Subcutaneous abdominal adipose tissue (tissue), 5 donors: ENCODE measurements at regions not wholly inside any gene's neighbourhood (a gene's known extent, or its start where the extent isn't known, plus 50 kb on each side); places are given as distances from the start of the nearest gene placed in this dataset.

Experiments
- H3K27ac ChIP-seq: one replicate; pipeline ENCODE4 v1.7.0; 2013; ENCODE audit warnings: low read depth, mild to moderate bottlenecking, inconsistent platforms, low read length, moderate library complexity
- H3K27me3 ChIP-seq, 5 donors: one replicate each; pipeline ENCODE4 v1.7.0; 2013; ENCODE audit warnings: low read length in 5 of 5, inconsistent platforms in 1 of 5; ENCODE audit not compliant: control insufficient read depth in 5 of 5, insufficient read depth in 4 of 5
- H3K36me3 ChIP-seq, 5 donors: one replicate each; pipeline ENCODE4 v1.7.0; 2013; ENCODE audit warnings: low read length in 5 of 5; ENCODE audit not compliant: control insufficient read depth in 5 of 5, insufficient read depth in 5 of 5
- H3K4me1 ChIP-seq, 5 donors: one replicate each; pipeline ENCODE4 v1.7.0; 2013; ENCODE audit warnings: low read length in 5 of 5, mild to moderate bottlenecking in 3 of 5, moderate library complexity in 1 of 5; ENCODE audit not compliant: control insufficient read depth in 5 of 5, insufficient read depth in 5 of 5
- H3K4me3 ChIP-seq, 5 donors: one replicate each; pipeline ENCODE4 v1.7.0; 2013; ENCODE audit warnings: low read length in 5 of 5, low read depth in 1 of 5
- H3K9ac ChIP-seq, 5 donors: one replicate each; pipeline ENCODE4 v1.7.0; 2013; ENCODE audit warnings: low read length in 5 of 5, mild to moderate bottlenecking in 4 of 5, moderate library complexity in 3 of 5
- H3K9me3 ChIP-seq, 5 donors: one replicate each; pipeline ENCODE4 v1.7.0; 2013; ENCODE audit warnings: low read length in 5 of 5; ENCODE audit not compliant: control insufficient read depth in 5 of 5
- donor health status: healthy.
- donor health status: healthy.
- donor health status: healthy.
- donor health status: healthy.
- donor health status: healthy.

GRCh38 chr3:152574461-152575079 is 260.4 kb upstream of the P2RY1 start:
- Histone ChIP-seq H3K9ac (no peak overlapping the region), H3K27ac (no peak overlapping the region), H3K9me3 (no peaks in the 10 kb centered on the region), H3K4me1 (peaks cover 0 to 15% (median 0%) of the 10 kb centered on the region in 5 donors), H3K27me3 (no peaks in the 10 kb centered on the region), H3K4me3 (no peak overlapping the region), H3K36me3 (no peaks in the 10 kb centered on the region)

DNA sequence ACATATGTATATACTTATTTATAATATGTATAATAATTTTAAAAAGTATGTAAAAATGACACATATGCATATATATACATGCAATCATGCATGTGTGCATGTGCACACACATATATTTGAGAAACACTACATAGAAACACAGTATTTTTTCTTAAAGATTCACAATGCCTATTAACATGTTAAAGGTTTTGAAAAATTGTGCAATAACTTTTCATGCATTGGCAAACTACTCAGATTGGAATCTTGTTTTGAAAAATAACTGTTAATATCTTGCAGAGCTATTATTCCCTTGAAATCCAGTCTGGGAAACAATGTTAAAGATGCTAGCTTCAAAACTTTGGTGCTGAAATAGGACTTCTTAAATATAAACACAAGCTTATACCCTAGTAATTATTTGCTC is 256.2 kb upstream of the P2RY1 start:
- Histone ChIP-seq H3K4me1 (peaks cover under 1 to 18% (median 3%) of the 10 kb centered on the region in 5 donors), H3K9me3 (no peaks in the 10 kb centered on the region), H3K27me3 (no peaks in the 10 kb centered on the region), H3K36me3 (no peaks in the 10 kb centered on the region), H3K4me3 (no peak overlapping the region), H3K9ac (no peak overlapping the region), H3K27ac (no peak overlapping the region)

DNA sequence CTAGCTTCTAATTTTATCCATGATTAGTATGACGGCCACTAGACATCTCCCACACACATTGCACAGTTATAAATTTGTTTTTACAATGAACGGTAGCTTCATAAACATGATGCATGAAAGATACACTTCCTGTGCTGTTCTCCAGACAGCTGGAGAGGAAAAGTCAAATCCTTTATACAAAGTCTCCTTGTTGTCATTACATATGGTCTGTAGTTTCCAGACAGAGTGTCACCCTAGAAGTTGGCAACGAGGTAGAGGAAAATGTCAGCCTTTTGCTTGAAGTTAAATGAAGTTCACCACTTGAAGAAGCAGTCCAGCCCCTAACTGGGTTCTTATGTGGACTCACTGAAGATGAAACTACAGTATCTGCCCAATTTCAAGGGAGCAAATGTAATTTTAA is 253.0 kb upstream of the P2RY1 start:
- Histone ChIP-seq H3K4me1 (peaks cover 5 to 23% (median 10%) of the 10 kb centered on the region in 5 donors), H3K9ac (no peak overlapping the region), H3K36me3 (no peaks in the 10 kb centered on the region), H3K27me3 (no peaks in the 10 kb centered on the region), H3K4me3 (no peak overlapping the region), H3K9me3 (no peaks in the 10 kb centered on the region), H3K27ac (no peak overlapping the region)

GRCh38 chr3:152583963-152584362 is 251.0 kb upstream of the P2RY1 start:
- Histone ChIP-seq H3K9ac (no peak overlapping the region), H3K4me3 (no peak overlapping the region), H3K9me3 (no peaks in the 10 kb centered on the region), H3K36me3 (no peaks in the 10 kb centered on the region), H3K27me3 (no peaks in the 10 kb centered on the region), H3K27ac (no peak overlapping the region), H3K4me1 (peaks cover 5 to 20% (median 10%) of the 10 kb centered on the region in 5 donors)

- no peaks in the 10 kb centered on the region for H3K36me3 ChIP-seq
- H3K9ac ChIP-seq = no peak overlapping the region
- H3K27ac ChIP-seq = no peak overlapping the region
- H3K27me3 ChIP-seq = no peaks in the 10 kb centered on the region
- no peak overlapping the region for H3K4me3 ChIP-seq
- H3K4me1 ChIP-seq = peaks cover 5 to 17% (median 10%) of the 10 kb centered on the region in 5 donors
- no peaks in the 10 kb centered on the region for H3K9me3 ChIP-seq
Measured at GRCh38 chr3:152586974-152587373, 248.0 kb upstream of the P2RY1 start.

GRCh38 chr3:152587861-152588260 is 247.1 kb upstream of the P2RY1 start:
- Histone ChIP-seq H3K36me3 (no peaks in the 10 kb centered on the region), H3K27ac (no peak overlapping the region), H3K4me1 (peaks cover 5 to 17% (median 10%) of the 10 kb centered on the region in 5 donors), H3K9ac (no peak overlapping the region), H3K27me3 (no peaks in the 10 kb centered on the region), H3K9me3 (no peaks in the 10 kb centered on the region), H3K4me3 (no peak overlapping the region)

DNA sequence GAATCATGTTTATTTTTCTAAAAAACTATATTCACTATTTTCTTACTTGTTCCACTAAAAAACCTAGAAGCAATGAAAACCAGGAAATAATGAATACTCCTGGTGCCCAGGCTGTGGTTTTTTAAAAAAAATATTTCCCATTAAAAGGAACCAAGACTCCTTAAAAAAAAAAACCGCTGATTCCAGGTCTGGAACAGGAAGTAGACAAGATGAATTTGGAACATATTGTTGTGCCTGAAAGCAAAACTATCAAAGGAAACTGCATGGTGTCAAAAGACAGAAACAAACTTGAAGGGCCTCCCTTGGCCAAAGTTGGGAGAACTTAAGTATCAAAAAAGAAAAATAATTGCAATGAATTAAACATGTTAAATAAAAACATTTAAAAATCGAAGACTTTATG is 245.3 kb upstream of the P2RY1 start:
- H3K4me1 ChIP-seq = peaks cover 0 to 5% (median 2%) of the 10 kb centered on the region in 5 donors
- H3K36me3 ChIP-seq = no peaks in the 10 kb centered on the region
- H3K27ac ChIP-seq = no peak overlapping the region
- no peak overlapping the region for H3K9ac ChIP-seq
- H3K9me3 ChIP-seq = no peaks in the 10 kb centered on the region
- H3K4me3 ChIP-seq = no peak overlapping the region
- H3K27me3 ChIP-seq = no peaks in the 10 kb centered on the region

- Histone ChIP-seq H3K4me1 (peaks cover 0 to 10% (median 7%) of the 10 kb centered on the region in 5 donors), H3K27me3 (no peaks in the 10 kb centered on the region), H3K4me3 (no peak overlapping the region), H3K9ac (no peak overlapping the region), H3K9me3 (no peaks in the 10 kb centered on the region), H3K36me3 (no peaks in the 10 kb centered on the region), H3K27ac (no peak overlapping the region)
Measured at GRCh38 chr3:152591515-152591914, 243.4 kb upstream of the P2RY1 start.

DNA sequence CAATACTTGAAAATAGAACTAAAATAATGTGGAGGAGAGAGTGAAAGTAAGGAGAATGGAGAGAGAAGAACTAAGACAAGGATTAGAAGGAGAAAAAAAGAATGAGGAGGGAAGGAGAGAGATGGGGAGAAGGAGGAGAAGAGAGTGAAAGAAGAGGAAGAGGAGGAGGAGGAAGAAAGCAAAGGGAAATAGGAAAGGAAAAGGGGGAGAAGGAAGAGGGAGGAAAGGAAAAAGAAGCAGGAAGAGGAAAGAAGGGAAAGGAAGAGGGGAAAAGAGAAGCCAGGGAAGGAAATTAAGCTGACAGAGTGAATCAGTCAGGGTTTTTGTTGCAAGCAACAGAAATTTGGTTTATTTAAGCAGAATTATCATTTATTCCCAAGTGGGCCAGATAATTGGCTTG is 241.7 kb upstream of the P2RY1 start:
- H3K4me3 ChIP-seq = no peak overlapping the region
- no peak overlapping the region for H3K27ac ChIP-seq
- H3K36me3 ChIP-seq = no peaks in the 10 kb centered on the region
- peaks cover 0 to 15% (median 11%) of the 10 kb centered on the region in 5 donors for H3K4me1 ChIP-seq
- H3K9me3 ChIP-seq = no peaks in the 10 kb centered on the region
- H3K27me3 ChIP-seq = no peaks in the 10 kb centered on the region
- H3K9ac ChIP-seq = no peak overlapping the region

DNA sequence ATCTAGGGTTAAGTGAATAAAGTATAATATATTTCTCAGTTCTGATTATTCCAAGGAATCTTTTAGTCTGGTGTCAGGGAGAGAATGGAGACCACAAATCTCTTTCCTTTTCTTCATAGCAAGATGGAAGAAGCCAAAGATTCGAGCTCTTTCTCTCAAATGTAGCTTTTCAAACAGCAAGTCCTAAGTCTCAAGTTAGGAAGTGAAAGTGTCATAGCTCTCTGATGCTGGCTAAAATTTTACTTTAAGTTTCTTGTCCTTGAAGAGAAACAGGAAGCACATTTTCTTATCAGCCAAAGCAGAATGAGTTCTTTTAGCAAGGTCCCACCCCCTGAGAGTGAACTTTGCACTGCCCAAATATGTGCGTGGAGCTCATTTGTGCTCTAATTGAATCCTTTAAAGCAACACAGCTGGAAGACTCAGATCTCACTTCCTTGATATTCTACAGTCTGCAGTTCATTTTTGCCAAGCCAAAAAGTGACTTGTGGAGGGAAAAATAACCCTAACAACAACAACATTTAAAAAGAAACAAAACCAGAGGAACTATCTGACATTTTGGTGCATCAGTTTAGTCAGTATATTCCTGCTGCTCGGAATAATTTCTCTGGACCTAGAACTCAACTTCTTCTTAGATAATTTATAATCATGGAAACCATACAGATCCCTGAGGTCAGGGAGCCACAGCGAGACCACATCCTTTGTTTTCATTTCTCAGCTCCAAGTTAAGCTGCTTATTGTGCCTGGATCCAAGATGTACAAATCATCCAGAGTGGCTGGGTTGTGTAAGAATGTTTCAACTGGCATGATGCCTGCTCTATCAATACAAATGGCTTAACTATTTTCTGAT is 238.7 kb upstream of the P2RY1 start:
- peak overlapping the region; percentile 5 to 63 (median 36) for H3K4me3 ChIP-seq

More for the DNA sequence above, 238.7 kb upstream of the P2RY1 start:
- Histone ChIP-seq H3K36me3 (no peaks in the 10 kb centered on the region), H3K4me1 (peaks cover 0 to 15% (median 11%) of the 10 kb centered on the region in 5 donors), H3K27me3 (no peaks in the 10 kb centered on the region), H3K9ac (peak overlapping the region in 1 of 5 donors; percentile 36), H3K9me3 (no peaks in the 10 kb centered on the region), H3K27ac (peak overlapping the region; percentile 75)
